OCI-LY3 (cell line): ENCODE measurements at regions not wholly inside any gene's neighbourhood (a gene's known extent, or its start where the extent isn't known, plus 50 kb on each side); places are given as distances from the start of the nearest gene placed in this dataset.

Experiments
- CTCF ChIP-seq: fragments of 200-600, 300-600 bp; sonication (generic); IDR thresholded peaks from 2 replicates; pipeline ENCODE4 v1.5.1; 2014; ENCODE audit warnings: antibody characterized with exemption, low read length, low read depth
- EZH2phosphoT487 ChIP-seq: fragments of 200-600 bp; shearing (Covaris generic); IDR thresholded peaks from 2 replicates; pipeline ENCODE4 v1.6.1; 2018; ENCODE audit warnings: antibody characterized with exemption, mixed run types, low read depth

- no peak for TF ChIP-seq CTCF
- no peak for TF ChIP-seq EZH2phosphoT487
These were observed 127.3 kb downstream of the SPATA31D1 start for GRCh38 chr9:82115900-82116299.
